B cell (primary cell): ENCODE measurements at regions not wholly inside any gene's neighbourhood (a gene's known extent, or its start where the extent isn't known, plus 50 kb on each side); places are given as distances from the start of the nearest gene placed in this dataset.

Experiments
- ATAC-seq: fragments of 200-7000 bp; cut with Tn5 transposase; one replicate; pipeline ENCODE4 v1.10.0; 2021; ENCODE audit warnings: low read depth, mild to moderate bottlenecking, moderate number of reproducible peaks, moderate library complexity
- CTCF ChIA-PET: fragments of 350-600 bp; sonication (Branson Sonifier 250); formaldehyde crosslinking; loops from one replicate; lab custom pipeline; 2021; ENCODE audit warnings: antibody characterized with exemption, inconsistent platforms; lab: Charles Lee
- POLR2A ChIA-PET: fragments of 350-600 bp; sonication (Branson Sonifier 250); formaldehyde crosslinking; loops from one replicate; lab custom pipeline; 2021; ENCODE audit warnings: antibody characterized with exemption; lab: Charles Lee
- DNase-seq: peaks from one replicate; pipeline ENCODE4 v3.0.0; 2013
- H2AFZ ChIP-seq: 2 replicates; pipeline ENCODE4 v1.6.1; 2012; ENCODE audit warnings: mild to moderate bottlenecking, low read depth, low read length; ENCODE audit not compliant: insufficient read depth, poor library complexity, severe bottlenecking
- H3K27ac ChIP-seq, 2 donors: 1 replicate in 1 of 2; 2 replicates in 1 of 2; pipeline ENCODE4 v1.5.1; 2012 to 2013; ENCODE audit warnings: low read length in 2 of 2, mild to moderate bottlenecking in 2 of 2, moderate library complexity in 1 of 2
- H3K27me3 ChIP-seq, 4 experiments: fragments of 200-600 bp in 1 of 4; sonication (generic) in 1 of 4; replicated peaks in 1 of 4; 1 replicate in 2 of 4; 2 replicates in 2 of 4; pipeline versions ENCODE4 v1.6.1 to v1.7.0; 2013 to 2016; ENCODE audit warnings: low read length in 3 of 4, mild to moderate bottlenecking in 2 of 4, mixed read lengths in 1 of 4, moderate library complexity in 1 of 4; ENCODE audit not compliant: insufficient read depth in 4 of 4, control insufficient read depth in 3 of 4; ENCODE audit errors: control extremely low read depth in 1 of 4
- H3K36me3 ChIP-seq, 2 experiments: replicated peaks in 1 of 2; 1 replicate in 1 of 2; 2 replicates in 1 of 2; pipeline versions ENCODE4 v1.6.1 to v1.7.1; 2013; ENCODE audit warnings: low read length in 1 of 2; ENCODE audit not compliant: insufficient read depth in 2 of 2, control insufficient read depth in 1 of 2; ENCODE audit errors: control extremely low read depth in 1 of 2, extremely low read depth in 1 of 2
- H3K4me1 ChIP-seq, 2 donors: fragments of 200-600 bp in 1 of 2; sonication (generic) in 1 of 2; 1 replicate in 1 of 2; 2 replicates in 1 of 2; pipeline versions ENCODE4 v1.5.1 to v1.6.1; 2013 to 2017; ENCODE audit warnings: low read length in 2 of 2; ENCODE audit not compliant: control insufficient read depth in 2 of 2, insufficient read depth in 2 of 2
- H3K4me2 ChIP-seq: replicated peaks from 2 replicates; pipeline ENCODE3; 2012; ENCODE audit warnings: mild to moderate bottlenecking, low read depth, low read length; ENCODE audit not compliant: poor library complexity, severe bottlenecking
- H3K4me3 ChIP-seq, 5 experiments: fragments of 200-600 bp in 1 of 5; sonication (generic) in 1 of 5; 1 replicate in 3 of 5; 2 replicates in 2 of 5; pipeline versions ENCODE4 v1.5.1 to v1.7.0; 2011 to 2016; ENCODE audit warnings: low read length in 4 of 5, mild to moderate bottlenecking in 4 of 5, low read depth in 2 of 5, control low read depth in 1 of 5, moderate library complexity in 1 of 5; ENCODE audit not compliant: insufficient read depth in 1 of 5; ENCODE audit errors: control extremely low read depth in 1 of 5, extremely low read depth in 1 of 5
- H3K79me2 ChIP-seq: fragments of 200-600 bp; sonication (generic); one replicate; pipeline ENCODE4 v1.6.0; 2016; ENCODE audit warnings: low read length; ENCODE audit not compliant: control insufficient read depth, insufficient read depth
- H3K9ac ChIP-seq: fragments of 200-600 bp; sonication (generic); 2 replicates; pipeline ENCODE4 v1.6.1; 2017; ENCODE audit warnings: mild to moderate bottlenecking, low read length, moderate library complexity
- H3K9me3 ChIP-seq, 3 donors: one replicate each; pipeline versions ENCODE4 v1.6.1 to v1.7.1; 2013; ENCODE audit warnings: low read length in 2 of 3; ENCODE audit not compliant: control insufficient read depth in 2 of 3, insufficient read depth in 1 of 3; ENCODE audit errors: control extremely low read depth in 1 of 3
- H4K20me1 ChIP-seq: 2 replicates; pipeline ENCODE4 v1.6.0; 2012; ENCODE audit warnings: mild to moderate bottlenecking, low read length; ENCODE audit not compliant: insufficient read depth, control insufficient read depth, poor library complexity, severe bottlenecking
- H3K27ac Mint-ChIP-seq: one replicate; pipeline ENCODE4 v1.8.0; 2021; ENCODE audit warnings: mixed read lengths
- H3K27me3 Mint-ChIP-seq: one replicate; pipeline ENCODE4 v1.8.0; 2021; ENCODE audit warnings: mixed read lengths
- H3K4me1 Mint-ChIP-seq: one replicate; pipeline ENCODE4 v1.8.0; 2021; ENCODE audit warnings: mixed read lengths
- H3K4me3 Mint-ChIP-seq: one replicate; pipeline ENCODE4 v1.8.0; 2021; ENCODE audit warnings: mixed read lengths
- H3K9me3 Mint-ChIP-seq: one replicate; pipeline ENCODE4 v1.8.0; 2022; ENCODE audit warnings: mixed read lengths; ENCODE audit not compliant: insufficient read depth
- CTCF ChIP-seq: fragments of 200-600 bp; IDR thresholded peaks from one replicate; pipeline ENCODE4 v1.8.0; 2022; ENCODE audit warnings: antibody characterized with exemption, mild to moderate bottlenecking
- EZH2 ChIP-seq: IDR thresholded peaks from 2 replicates; pipeline ENCODE4 v1.6.1; 2012; ENCODE audit warnings: borderline replicate concordance, low read depth, mild to moderate bottlenecking, moderate library complexity, low read length; ENCODE audit not compliant: insufficient read depth, poor library complexity, severe bottlenecking
- WGBS: methylation state at CpG from one replicate; pipeline ENCODE4 v1.1.5; 2013; ENCODE audit warnings: missing lambda C conversion rate; ENCODE audit not compliant: insufficient coverage; 5-methylcytosine and 5-hydroxymethylcytosine counted together
- intact Hi-C: fragments of 100-400 bp; cut with micrococcal nuclease; formaldehyde crosslinking; loops from one replicate; pipeline ENCODE4 v1.10.0; 2022

- peaks cover 5% of the 10 kb centered on the region for H3K4me1 Mint-ChIP-seq
- no peak overlapping the region for H3K27ac ChIP-seq
- H3K9me3 ChIP-seq = peaks cover 0 to 4% (median 0%) of the 10 kb centered on the region in 3 donors
- no peak overlapping the region for H2AFZ ChIP-seq
- POLR2A ChIA-PET = no interaction called here
- H3K27ac Mint-ChIP-seq = no peak overlapping the region
- ATAC-seq (no peak), DNase-seq (no peak)
- H3K4me1 ChIP-seq = no peaks in the 10 kb centered on the region
- H3K27me3 ChIP-seq = no peaks in the 10 kb centered on the region
- H4K20me1 ChIP-seq = no peaks in the 10 kb centered on the region
- intact Hi-C loops = no loop called here
- H3K4me2 ChIP-seq = no peak overlapping the region
- CTCF ChIA-PET = no interaction called here
- WGBS = no CpG with 5 or more reads among the region's 4 CpGs
- H3K79me2 ChIP-seq = no peaks in the 10 kb centered on the region
- no peaks in the 10 kb centered on the region for H3K9me3 Mint-ChIP-seq
- no peak overlapping the region for H3K4me3 ChIP-seq
- H3K4me3 Mint-ChIP-seq = no peak overlapping the region
- H3K9ac ChIP-seq = no peak overlapping the region
- H3K36me3 ChIP-seq = no peaks in the 10 kb centered on the region
- no peak for TF ChIP-seq EZH2
- no peak for TF ChIP-seq CTCF
- peaks cover 6% of the 10 kb centered on the region for H3K27me3 Mint-ChIP-seq
Observed at GRCh38 chr9:111272581-111272980, 57.4 kb downstream of the OR2K2 start.

GRCh38 chr9:111271481-111272080 lies 58.4 kb downstream of the OR2K2 start:
- 79% methylated on average over 2 of the region's 4 CpGs for WGBS
- H3K27ac Mint-ChIP-seq = no peak overlapping the region
- no peak overlapping the region for H3K4me3 Mint-ChIP-seq
- no peak overlapping the region for H2AFZ ChIP-seq
- DNase-seq = no peak
- H3K27me3 ChIP-seq = no peaks in the 10 kb centered on the region
- ChIA-PET CTCF (no interaction called here), POLR2A (no interaction called here)
- no peak overlapping the region for H3K4me3 ChIP-seq
- H4K20me1 ChIP-seq = no peaks in the 10 kb centered on the region
- H3K27me3 Mint-ChIP-seq = peaks cover 4% of the 10 kb centered on the region
- peaks cover 0 to 4% (median 0%) of the 10 kb centered on the region in 3 donors for H3K9me3 ChIP-seq
- H3K27ac ChIP-seq = no peak overlapping the region
- no peak for ATAC-seq
- peaks cover 1% of the 10 kb centered on the region for H3K9me3 Mint-ChIP-seq
- no peaks in the 10 kb centered on the region for H3K79me2 ChIP-seq
- H3K36me3 ChIP-seq = no peaks in the 10 kb centered on the region
- intact Hi-C loops = no loop called here
- no peak overlapping the region for H3K9ac ChIP-seq
- no peak overlapping the region for H3K4me2 ChIP-seq
- no peaks in the 10 kb centered on the region for H3K4me1 ChIP-seq
- TF ChIP-seq CTCF (no peak), EZH2 (no peak)
- peaks cover 4% of the 10 kb centered on the region for H3K4me1 Mint-ChIP-seq
